T-helper 17 cell (primary cell): ENCODE measurements at regions not wholly inside any gene's neighbourhood (a gene's known extent, or its start where the extent isn't known, plus 50 kb on each side); places are given as distances from the start of the nearest gene placed in this dataset.
A peak's percentile ranks its signal among the peaks of the same experiment; 100 is the strongest.

Experiments
- ATAC-seq: fragments of 150-1000 bp; cut with Tn5 transposase; 2 replicates; pipeline ENCODE4 v1.10.0; 2021; ENCODE audit warnings: mild to moderate bottlenecking, moderate library complexity
- DNase-seq, 3 donors: peaks; one replicate each; pipeline versions ENCODE4 v3.0.0 to v3.0.0-alpha.2; 2020 to 2021
- H3K9me3 ChIP-seq: one replicate; pipeline ENCODE4 v1.7.0; 2013; ENCODE audit warnings: low read length, mild to moderate bottlenecking; ENCODE audit not compliant: control insufficient read depth, poor library complexity, severe bottlenecking
- H3K27ac Mint-ChIP-seq: one replicate; pipeline ENCODE4 v1.8.0; 2022; ENCODE audit warnings: mild to moderate bottlenecking, moderate library complexity, mixed read lengths
- H3K27me3 Mint-ChIP-seq: one replicate; pipeline ENCODE4 v1.8.0; 2022; ENCODE audit warnings: mixed read lengths
- H3K36me3 Mint-ChIP-seq: one replicate; pipeline ENCODE4 v1.8.0; 2022; ENCODE audit warnings: low read depth, mixed read lengths
- H3K4me1 Mint-ChIP-seq: one replicate; pipeline ENCODE4 v1.8.0; 2022; ENCODE audit warnings: mild to moderate bottlenecking, mixed read lengths
- H3K4me3 Mint-ChIP-seq: one replicate; pipeline ENCODE4 v1.8.0; 2022; ENCODE audit warnings: mild to moderate bottlenecking, moderate library complexity, mixed read lengths

DNA sequence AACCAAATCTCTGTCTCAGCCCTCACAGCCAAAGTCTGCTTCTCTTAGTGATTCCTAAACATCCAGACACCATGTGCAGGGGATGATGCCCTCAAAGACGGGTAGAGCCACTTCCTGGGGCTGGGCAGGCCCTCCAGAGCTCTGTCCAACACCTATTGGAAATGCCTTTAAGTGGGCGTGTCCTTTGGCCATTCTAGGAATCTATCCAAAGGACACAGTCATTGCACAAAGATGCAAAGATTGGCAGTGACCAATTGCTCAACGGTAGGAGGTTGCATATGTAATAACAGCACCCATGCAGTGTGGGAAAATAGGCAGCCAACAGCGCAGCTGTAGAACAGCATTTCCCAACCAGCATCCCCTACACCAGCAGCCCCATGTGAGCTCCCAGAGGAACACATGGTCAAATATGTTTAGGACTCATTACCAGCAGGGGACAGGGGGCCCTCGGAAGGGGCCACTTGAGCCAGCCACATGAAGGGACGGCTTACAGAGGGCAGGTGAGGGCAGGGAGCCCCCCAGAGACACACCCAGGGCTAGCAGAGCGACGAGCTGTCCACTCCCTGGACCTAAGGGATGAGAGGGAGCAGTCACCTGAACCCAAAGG lies 142.8 kb upstream of the IQSEC1 start:
- no peak for ATAC-seq
- H3K4me3 Mint-ChIP-seq = no peak overlapping the region

DNA sequence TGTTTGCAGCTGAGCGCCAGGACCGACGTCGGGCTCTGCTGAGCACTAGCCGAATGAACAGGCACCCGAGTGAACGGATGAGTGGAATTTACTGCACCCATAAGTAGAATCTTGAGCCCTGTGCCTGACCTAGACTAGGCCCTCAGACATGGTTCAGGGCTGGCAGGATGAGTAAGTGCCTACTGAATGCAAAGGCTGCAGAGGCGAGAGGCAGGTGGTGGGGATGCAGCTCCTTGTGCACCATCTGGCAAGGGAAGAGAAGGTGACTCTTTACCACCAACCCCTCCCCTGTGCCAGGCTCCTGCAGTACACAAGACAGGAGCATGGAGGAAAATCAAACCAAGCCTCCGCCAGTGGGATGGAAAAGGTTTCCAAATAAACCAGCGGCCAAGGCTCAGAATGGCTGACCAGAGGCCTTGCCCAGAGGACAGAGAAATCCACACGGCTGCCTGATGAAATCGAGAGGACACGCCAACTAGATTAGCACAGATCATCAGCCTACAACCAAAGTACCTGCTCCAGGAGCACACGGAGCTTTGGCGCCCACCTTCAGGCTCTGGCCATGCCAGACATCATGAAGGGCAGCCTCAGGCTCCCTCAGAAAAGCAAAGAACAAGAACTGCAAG lies 141.7 kb upstream of the IQSEC1 start:
- ATAC-seq (no peak), DNase-seq (no peak)
- H3K9me3 ChIP-seq = no peaks in the 10 kb centered on the region
- peaks cover 2% of the 10 kb centered on the region for H3K4me1 Mint-ChIP-seq
- peaks cover 20% of the 10 kb centered on the region for H3K27me3 Mint-ChIP-seq
- H3K4me3 Mint-ChIP-seq = no peak overlapping the region
- no peak overlapping the region for H3K27ac Mint-ChIP-seq
- H3K36me3 Mint-ChIP-seq = no peaks in the 10 kb centered on the region

More for the DNA sequence above, 142.8 kb upstream of the IQSEC1 start:
- Mint-ChIP-seq H3K27ac (no peak overlapping the region), H3K27me3 (peaks cover 19% of the 10 kb centered on the region), H3K36me3 (no peaks in the 10 kb centered on the region), H3K4me1 (peaks cover 2% of the 10 kb centered on the region)
- no peak for DNase-seq
- H3K9me3 ChIP-seq = no peaks in the 10 kb centered on the region

- DNase-seq (no peak), ATAC-seq (no peak)
- Mint-ChIP-seq H3K27me3 (peaks cover 25% of the 10 kb centered on the region), H3K36me3 (no peaks in the 10 kb centered on the region), H3K27ac (no peak overlapping the region), H3K4me3 (no peak overlapping the region), H3K4me1 (peaks cover 2% of the 10 kb centered on the region)
- H3K9me3 ChIP-seq = no peaks in the 10 kb centered on the region
These were observed 140.9 kb upstream of the IQSEC1 start for GRCh38 chr3:13213911-13214846.

- H3K36me3 Mint-ChIP-seq = no peaks in the 10 kb centered on the region
- H3K4me1 Mint-ChIP-seq = peaks cover 2% of the 10 kb centered on the region
- ATAC-seq = no peak
- no peak for DNase-seq
- peaks cover 30% of the 10 kb centered on the region for H3K27me3 Mint-ChIP-seq
- no peaks in the 10 kb centered on the region for H3K9me3 ChIP-seq
- no peak overlapping the region for H3K4me3 Mint-ChIP-seq
- no peak overlapping the region for H3K27ac Mint-ChIP-seq
These were observed 140.3 kb upstream of the IQSEC1 start for GRCh38 chr3:13213490-13213889.

DNA sequence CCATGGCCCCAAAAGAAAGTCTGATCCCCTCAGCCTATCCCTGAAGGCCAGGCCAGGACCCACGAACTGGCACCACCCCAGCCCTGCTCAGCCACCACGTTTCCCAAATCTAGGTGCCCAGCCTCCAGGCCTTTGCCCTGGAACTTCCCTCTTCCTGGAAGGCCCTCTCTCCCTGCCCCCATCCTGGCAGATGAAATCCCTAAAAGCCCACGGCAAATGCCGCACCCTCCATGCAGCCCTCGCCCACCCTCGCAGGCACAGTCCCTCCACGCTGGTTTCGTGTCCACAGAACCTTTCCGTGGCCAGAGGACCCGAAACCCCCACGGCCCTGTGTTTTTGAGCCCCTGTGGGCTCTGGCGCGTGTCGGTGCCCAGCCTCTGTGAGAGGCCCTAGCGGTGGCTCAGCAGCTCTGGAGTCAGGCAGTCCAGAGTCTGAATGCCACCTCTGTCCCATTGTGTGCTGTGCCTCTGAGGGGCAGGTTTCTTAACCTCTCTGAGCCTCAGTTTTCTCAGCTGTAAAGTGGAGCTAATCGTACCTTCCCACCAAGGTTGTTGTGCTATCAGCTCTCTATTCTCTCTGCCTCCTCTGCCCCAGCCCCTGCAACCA lies 138.5 kb upstream of the IQSEC1 start:
- Mint-ChIP-seq H3K4me1 (peaks cover 2% of the 10 kb centered on the region), H3K27ac (peak overlapping the region; percentile 63), H3K4me3 (no peak overlapping the region), H3K36me3 (no peaks in the 10 kb centered on the region), H3K27me3 (peaks cover 43% of the 10 kb centered on the region)
- H3K9me3 ChIP-seq = no peaks in the 10 kb centered on the region
- DNase-seq (no peak), ATAC-seq (no peak)

GRCh38 chr3:13210221-13210975 lies 137.2 kb upstream of the IQSEC1 start:
- no peaks in the 10 kb centered on the region for H3K36me3 Mint-ChIP-seq

GRCh38 chr3:13209634-13209997 lies 136.4 kb upstream of the IQSEC1 start:
- ATAC-seq (no peak), DNase-seq (no peak)
- Mint-ChIP-seq H3K27ac (no peak overlapping the region), H3K4me1 (peaks cover 7% of the 10 kb centered on the region), H3K36me3 (peaks cover under 1% of the 10 kb centered on the region), H3K27me3 (peaks cover 50% of the 10 kb centered on the region), H3K4me3 (no peak overlapping the region)
- no peaks in the 10 kb centered on the region for H3K9me3 ChIP-seq

More at GRCh38 chr3:13210221-13210975, 137.2 kb upstream of the IQSEC1 start:
- H3K4me3 Mint-ChIP-seq = no peak overlapping the region
- H3K4me1 Mint-ChIP-seq = peaks cover 4% of the 10 kb centered on the region
- H3K27ac Mint-ChIP-seq = no peak overlapping the region
- DNase-seq (no peak), ATAC-seq (no peak)
- H3K27me3 Mint-ChIP-seq = peaks cover 49% of the 10 kb centered on the region
- no peaks in the 10 kb centered on the region for H3K9me3 ChIP-seq

DNA sequence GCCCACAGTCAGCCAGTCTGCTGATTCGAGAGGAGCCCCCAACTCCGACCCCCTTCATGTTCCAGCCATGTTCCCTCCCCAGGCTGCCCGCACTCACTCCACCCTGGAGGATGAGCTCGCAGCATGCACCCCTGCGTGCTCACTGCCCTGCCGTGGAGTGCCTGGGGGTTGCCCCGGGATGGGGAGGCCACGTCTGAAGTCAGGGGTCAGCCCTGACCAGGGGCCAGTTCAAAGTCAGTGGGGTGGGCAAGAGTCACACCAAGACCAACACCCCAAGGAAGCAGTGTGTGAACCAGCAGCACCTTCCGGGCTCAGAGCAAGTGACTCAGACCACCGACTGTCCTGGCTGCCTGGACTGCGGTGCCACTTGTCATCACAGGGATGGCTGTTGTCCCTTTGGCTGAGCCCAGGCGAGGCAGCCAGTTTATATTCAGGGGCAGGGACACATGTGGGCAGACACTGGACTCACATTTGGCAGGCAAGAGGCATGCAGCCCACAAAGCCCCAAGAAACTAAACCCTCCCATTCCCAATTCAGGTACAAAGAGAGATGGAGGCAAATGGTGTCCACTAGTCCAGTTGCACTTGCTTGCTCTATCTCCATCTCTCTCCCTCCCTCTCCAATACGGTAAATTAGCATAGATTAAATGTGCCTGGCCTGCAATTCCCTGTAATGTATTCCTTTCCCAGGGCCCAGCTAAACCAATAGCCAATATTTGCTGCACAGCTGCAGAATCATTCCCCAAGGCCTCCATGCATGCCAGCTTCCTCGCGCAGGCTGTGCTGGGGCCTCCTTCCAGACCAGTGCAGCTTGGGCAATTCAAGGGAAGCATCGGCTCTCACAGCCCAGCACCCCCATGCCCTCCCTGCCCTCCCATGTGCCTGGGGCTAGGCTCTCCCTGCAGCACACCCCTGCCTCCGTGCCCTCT lies 135.7 kb upstream of the IQSEC1 start:
- Mint-ChIP-seq H3K27me3 (peaks cover 50% of the 10 kb centered on the region), H3K4me1 (peaks cover 13% of the 10 kb centered on the region), H3K27ac (no peak overlapping the region), H3K4me3 (no peak overlapping the region), H3K36me3 (peaks cover 2% of the 10 kb centered on the region)
- DNase-seq (no peak), ATAC-seq (no peak)
- no peaks in the 10 kb centered on the region for H3K9me3 ChIP-seq

DNA sequence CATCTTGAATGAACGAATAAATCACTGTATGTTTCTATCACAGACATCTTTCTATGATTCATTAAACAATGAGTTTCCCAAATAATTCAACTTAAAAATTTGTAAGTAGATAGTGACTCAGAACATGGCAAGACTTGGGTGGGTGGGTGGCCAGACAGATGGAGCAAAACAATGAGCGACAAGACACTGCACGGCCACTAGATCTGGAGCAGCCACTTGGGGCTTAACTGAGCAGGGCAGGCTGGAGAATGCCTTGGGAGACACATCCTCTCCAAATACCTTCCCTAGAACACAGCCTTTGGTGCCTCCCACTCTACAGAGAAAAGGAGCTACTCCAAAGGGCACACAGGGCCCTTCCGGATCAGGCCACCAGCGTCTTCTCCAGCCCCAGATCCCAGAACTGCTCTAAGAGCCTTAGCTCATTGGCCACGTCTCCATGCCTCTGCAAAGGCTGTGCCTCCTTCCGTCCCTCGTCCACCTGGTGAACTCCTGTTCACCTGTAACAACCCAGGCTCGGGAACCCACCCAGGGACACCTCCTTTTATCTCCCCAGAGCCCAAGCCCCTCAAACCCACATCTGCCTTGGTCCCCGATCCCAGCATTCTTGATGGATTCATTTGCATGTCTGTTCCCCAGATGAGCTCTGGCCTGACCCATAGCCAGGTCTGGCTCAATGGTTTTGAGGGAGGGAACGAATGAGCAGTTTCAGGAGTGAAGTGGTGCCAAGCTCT lies 134.9 kb upstream of the IQSEC1 start:
- Mint-ChIP-seq H3K36me3 (peaks cover 2% of the 10 kb centered on the region), H3K27ac (no peak overlapping the region), H3K4me3 (no peak overlapping the region), H3K27me3 (peaks cover 58% of the 10 kb centered on the region), H3K4me1 (peaks cover 14% of the 10 kb centered on the region)
- no peak for DNase-seq
- ATAC-seq = no peak
- no peaks in the 10 kb centered on the region for H3K9me3 ChIP-seq

DNA sequence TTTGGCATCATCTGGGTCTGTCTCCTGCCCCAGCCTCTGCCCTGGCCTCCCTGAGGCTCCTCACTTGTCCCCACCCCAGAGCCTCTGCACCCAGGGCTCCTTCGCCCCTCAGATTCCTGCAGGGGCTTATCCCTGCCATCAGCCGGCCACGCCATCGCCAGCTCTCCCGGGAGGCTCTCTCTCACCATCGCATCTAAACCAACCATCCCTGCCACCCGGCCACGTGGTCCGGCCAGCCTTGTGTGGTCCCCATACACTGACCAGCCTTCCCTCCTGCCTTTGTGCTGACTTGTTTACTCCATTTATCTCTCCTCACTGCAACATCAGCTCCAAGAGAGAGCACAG lies 134.3 kb upstream of the IQSEC1 start:
- ATAC-seq (no peak), DNase-seq (no peak)
- H3K9me3 ChIP-seq = no peaks in the 10 kb centered on the region
- peaks cover 2% of the 10 kb centered on the region for H3K36me3 Mint-ChIP-seq
- H3K4me3 Mint-ChIP-seq = no peak overlapping the region
- peaks cover 64% of the 10 kb centered on the region for H3K27me3 Mint-ChIP-seq
- peaks cover 14% of the 10 kb centered on the region for H3K4me1 Mint-ChIP-seq
- no peak overlapping the region for H3K27ac Mint-ChIP-seq

DNA sequence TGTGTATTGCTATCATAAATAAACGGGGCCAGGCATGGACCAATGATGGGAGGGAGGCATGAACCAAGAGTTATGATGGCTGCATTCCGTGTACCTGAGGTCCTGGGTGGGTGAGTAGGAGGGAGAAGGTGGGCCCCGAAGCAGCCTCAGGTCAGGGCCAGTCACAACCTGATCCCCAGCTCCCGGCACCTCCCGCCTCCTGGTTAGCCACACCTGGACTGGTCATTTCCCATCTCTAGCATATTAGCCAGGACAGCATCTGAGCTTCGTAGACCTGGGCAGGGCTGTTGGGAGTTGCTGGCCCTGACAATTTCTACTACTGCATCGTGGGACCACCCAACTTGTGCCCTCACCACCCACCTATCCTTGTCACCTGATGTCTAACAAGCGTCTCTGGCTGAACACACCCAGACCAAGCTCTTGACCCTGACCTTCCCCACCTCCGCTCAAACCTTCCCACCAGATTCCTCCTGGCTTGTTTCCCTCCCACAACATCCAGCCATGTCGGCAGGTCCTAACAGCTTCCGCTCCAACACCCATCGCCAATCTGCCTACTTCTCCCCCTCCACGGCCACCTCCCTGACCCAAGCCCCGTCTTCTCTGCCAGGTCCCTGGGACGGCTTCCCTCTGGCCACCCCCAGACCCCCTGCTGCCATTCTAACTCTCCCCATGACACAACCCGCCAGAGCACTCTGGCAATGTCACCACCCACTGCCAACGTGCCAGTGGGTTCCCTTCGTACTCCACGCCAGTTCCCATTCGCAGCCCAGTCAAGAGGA lies 133.8 kb upstream of the IQSEC1 start:
- no peak overlapping the region for H3K27ac Mint-ChIP-seq
- no peak overlapping the region for H3K4me3 Mint-ChIP-seq
- H3K36me3 Mint-ChIP-seq = peaks cover 2% of the 10 kb centered on the region
- no peaks in the 10 kb centered on the region for H3K9me3 ChIP-seq
- ATAC-seq = no peak
- DNase-seq = no peak
- peaks cover 14% of the 10 kb centered on the region for H3K4me1 Mint-ChIP-seq
- peaks cover 67% of the 10 kb centered on the region for H3K27me3 Mint-ChIP-seq
